Suprapubic skin (tissue), 4 donors: ENCODE measurements at regions not wholly inside any gene's neighbourhood (a gene's known extent, or its start where the extent isn't known, plus 50 kb on each side); places are given as distances from the start of the nearest gene placed in this dataset.

Experiments
- DNase-seq, 2 donors: peaks; one replicate each; pipeline ENCODE4 v3.0.0-alpha.2; 2019; ENCODE audit warnings: low spot score in 2 of 2
- H3K27ac ChIP-seq: fragments of 200-600 bp; sonication (generic); one replicate; pipeline ENCODE4 v1.5.1; 2019
- H3K27me3 ChIP-seq: fragments of 200-600 bp; sonication (generic); one replicate; pipeline ENCODE4 v1.5.1; 2019
- H3K36me3 ChIP-seq: fragments of 200-600 bp; sonication (generic); one replicate; pipeline ENCODE4 v1.5.1; 2019
- H3K4me1 ChIP-seq: fragments of 200-600 bp; sonication (generic); one replicate; pipeline ENCODE4 v1.5.1; 2019
- H3K4me3 ChIP-seq: fragments of 200-600 bp; sonication (generic); one replicate; pipeline ENCODE4 v1.5.1; 2019; ENCODE audit warnings: mild to moderate bottlenecking
- H3K9me3 ChIP-seq: fragments of 200-600 bp; sonication (generic); one replicate; pipeline ENCODE4 v1.5.1; 2019
- EP300 ChIP-seq: sonication (generic); formaldehyde crosslinking; IDR thresholded peaks from one replicate; pipeline ENCODE4 v1.6.1; 2017; ENCODE audit warnings: antibody characterized with exemption
- POLR2A ChIP-seq, 2 donors: fragments of 450-650 bp; IDR thresholded peaks; one replicate each; pipeline ENCODE4 v1.6.1; 2017; ENCODE audit warnings: antibody characterized with exemption in 2 of 2, mild to moderate bottlenecking in 2 of 2, moderate library complexity in 2 of 2
- POLR2AphosphoS5 ChIP-seq, 3 donors: sonication (generic); formaldehyde crosslinking; IDR thresholded peaks; one replicate each; pipeline ENCODE4 v1.6.1; 2017; ENCODE audit warnings: antibody characterized with exemption in 3 of 3
- WGBS: methylation state at CpG from one replicate; pipeline ENCODE4 v1.1.5; 2018; 5-methylcytosine and 5-hydroxymethylcytosine counted together
- TF ChIP-seq, protein P1 (sequence below), 2 donors: fragments of 200-600 bp in 1 of 2; fragments of 450-650 bp in 1 of 2; sonication (generic) in 1 of 2; IDR thresholded peaks; one replicate each; pipeline ENCODE4 v1.5.1; 2016 to 2019; ENCODE audit warnings: antibody characterized with exemption in 2 of 2, mild to moderate bottlenecking in 1 of 2, moderate library complexity in 1 of 2

- no peaks in the 10 kb centered on the region for H3K4me1 ChIP-seq
- H3K9me3 ChIP-seq, result no peaks in the 10 kb centered on the region
- H3K27ac ChIP-seq, result no peak overlapping the region
- H3K4me3 ChIP-seq, result no peak overlapping the region
- H3K36me3 ChIP-seq, result no peaks in the 10 kb centered on the region
- H3K27me3 ChIP-seq, result no peaks in the 10 kb centered on the region
- DNase-seq, result no peak
- TF ChIP-seq, protein P1, sequence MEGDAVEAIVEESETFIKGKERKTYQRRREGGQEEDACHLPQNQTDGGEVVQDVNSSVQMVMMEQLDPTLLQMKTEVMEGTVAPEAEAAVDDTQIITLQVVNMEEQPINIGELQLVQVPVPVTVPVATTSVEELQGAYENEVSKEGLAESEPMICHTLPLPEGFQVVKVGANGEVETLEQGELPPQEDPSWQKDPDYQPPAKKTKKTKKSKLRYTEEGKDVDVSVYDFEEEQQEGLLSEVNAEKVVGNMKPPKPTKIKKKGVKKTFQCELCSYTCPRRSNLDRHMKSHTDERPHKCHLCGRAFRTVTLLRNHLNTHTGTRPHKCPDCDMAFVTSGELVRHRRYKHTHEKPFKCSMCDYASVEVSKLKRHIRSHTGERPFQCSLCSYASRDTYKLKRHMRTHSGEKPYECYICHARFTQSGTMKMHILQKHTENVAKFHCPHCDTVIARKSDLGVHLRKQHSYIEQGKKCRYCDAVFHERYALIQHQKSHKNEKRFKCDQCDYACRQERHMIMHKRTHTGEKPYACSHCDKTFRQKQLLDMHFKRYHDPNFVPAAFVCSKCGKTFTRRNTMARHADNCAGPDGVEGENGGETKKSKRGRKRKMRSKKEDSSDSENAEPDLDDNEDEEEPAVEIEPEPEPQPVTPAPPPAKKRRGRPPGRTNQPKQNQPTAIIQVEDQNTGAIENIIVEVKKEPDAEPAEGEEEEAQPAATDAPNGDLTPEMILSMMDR (IDR thresholded peaks at IDR 0.05), result no peak
- TF ChIP-seq POLR2A (IDR thresholded peaks at IDR 0.05), result no peak
- TF ChIP-seq POLR2AphosphoS5 (IDR thresholded peaks at IDR 0.05), result no peak
- TF ChIP-seq EP300, result no peak
Observed at GRCh38 chr3:132084982-132085381, 50.2 kb upstream of the CPNE4 start.

- no peaks in the 10 kb centered on the region for H3K4me1 ChIP-seq
- no peak for DNase-seq
- no peaks in the 10 kb centered on the region for H3K9me3 ChIP-seq
- TF ChIP-seq POLR2AphosphoS5 (IDR thresholded peaks at IDR 0.05) (no peak), POLR2A (IDR thresholded peaks at IDR 0.05) (no peak), EP300 (no peak)
- TF ChIP-seq, protein P1 (IDR thresholded peaks at IDR 0.05), result no peak
- WGBS, result 71% methylated on average over 1 of the region's 1 CpG
- no peak overlapping the region for H3K27ac ChIP-seq
- no peaks in the 10 kb centered on the region for H3K27me3 ChIP-seq
- no peaks in the 10 kb centered on the region for H3K36me3 ChIP-seq
- H3K4me3 ChIP-seq, result no peak overlapping the region
Observed at GRCh38 chr3:132087356-132087755, 52.5 kb upstream of the CPNE4 start.

GRCh38 chr3:132088291-132088690, 53.5 kb upstream of the CPNE4 start:
- no peaks in the 10 kb centered on the region for H3K27me3 ChIP-seq
- H3K27ac ChIP-seq, result no peak overlapping the region
- no peaks in the 10 kb centered on the region for H3K4me1 ChIP-seq
- H3K4me3 ChIP-seq, result no peak overlapping the region
- no peak for DNase-seq
- H3K36me3 ChIP-seq, result no peaks in the 10 kb centered on the region
- no peaks in the 10 kb centered on the region for H3K9me3 ChIP-seq
- TF ChIP-seq, protein P1 (IDR thresholded peaks at IDR 0.05), result no peak
- TF ChIP-seq POLR2AphosphoS5 (IDR thresholded peaks at IDR 0.05) (no peak), POLR2A (IDR thresholded peaks at IDR 0.05) (no peak), EP300 (no peak)
- WGBS, result 75% methylated on average over 2 of the region's 2 CpGs

GRCh38 chr3:132090921-132091320, 56.1 kb upstream of the CPNE4 start:
- Histone ChIP-seq H3K4me1 (no peaks in the 10 kb centered on the region), H3K36me3 (no peaks in the 10 kb centered on the region), H3K27me3 (no peaks in the 10 kb centered on the region), H3K4me3 (no peak overlapping the region), H3K9me3 (no peaks in the 10 kb centered on the region), H3K27ac (no peak overlapping the region)
- TF ChIP-seq, protein P1 (IDR thresholded peaks at IDR 0.05), result no peak
- TF ChIP-seq POLR2A (IDR thresholded peaks at IDR 0.05) (no peak), EP300 (no peak), POLR2AphosphoS5 (IDR thresholded peaks at IDR 0.05) (no peak)
- DNase-seq, result no peak
- 90% methylated on average over 2 of the region's 2 CpGs for WGBS

- H3K4me3 ChIP-seq, result no peak overlapping the region
- TF ChIP-seq POLR2AphosphoS5 (IDR thresholded peaks at IDR 0.05) (no peak), EP300 (no peak), POLR2A (IDR thresholded peaks at IDR 0.05) (no peak)
- TF ChIP-seq, protein P1 (IDR thresholded peaks at IDR 0.05), result no peak
- H3K36me3 ChIP-seq, result no peaks in the 10 kb centered on the region
- H3K27me3 ChIP-seq, result no peaks in the 10 kb centered on the region
- no peak for DNase-seq
- WGBS, result 81% methylated on average over 1 of the region's 1 CpG
- peaks cover 4% of the 10 kb centered on the region for H3K9me3 ChIP-seq
- no peaks in the 10 kb centered on the region for H3K4me1 ChIP-seq
- no peak overlapping the region for H3K27ac ChIP-seq
Observed at GRCh38 chr3:132116601-132117000, 81.8 kb upstream of the CPNE4 start.
